Stimulated activated CD4-positive, alpha-beta T cell treated with anti-CD3 and anti-CD28 coated beads, Interleukin-2, amount 100 ng/mL, for 48 hours (primary cell): ENCODE measurements at regions not wholly inside any gene's neighbourhood (a gene's known extent, or its start where the extent isn't known, plus 50 kb on each side); places are given as distances from the start of the nearest gene placed in this dataset.

Source experiments
- DNase-seq, 2 donors: peaks; one replicate each; pipeline ENCODE4 v3.0.0-alpha.2; 2020

DNA sequence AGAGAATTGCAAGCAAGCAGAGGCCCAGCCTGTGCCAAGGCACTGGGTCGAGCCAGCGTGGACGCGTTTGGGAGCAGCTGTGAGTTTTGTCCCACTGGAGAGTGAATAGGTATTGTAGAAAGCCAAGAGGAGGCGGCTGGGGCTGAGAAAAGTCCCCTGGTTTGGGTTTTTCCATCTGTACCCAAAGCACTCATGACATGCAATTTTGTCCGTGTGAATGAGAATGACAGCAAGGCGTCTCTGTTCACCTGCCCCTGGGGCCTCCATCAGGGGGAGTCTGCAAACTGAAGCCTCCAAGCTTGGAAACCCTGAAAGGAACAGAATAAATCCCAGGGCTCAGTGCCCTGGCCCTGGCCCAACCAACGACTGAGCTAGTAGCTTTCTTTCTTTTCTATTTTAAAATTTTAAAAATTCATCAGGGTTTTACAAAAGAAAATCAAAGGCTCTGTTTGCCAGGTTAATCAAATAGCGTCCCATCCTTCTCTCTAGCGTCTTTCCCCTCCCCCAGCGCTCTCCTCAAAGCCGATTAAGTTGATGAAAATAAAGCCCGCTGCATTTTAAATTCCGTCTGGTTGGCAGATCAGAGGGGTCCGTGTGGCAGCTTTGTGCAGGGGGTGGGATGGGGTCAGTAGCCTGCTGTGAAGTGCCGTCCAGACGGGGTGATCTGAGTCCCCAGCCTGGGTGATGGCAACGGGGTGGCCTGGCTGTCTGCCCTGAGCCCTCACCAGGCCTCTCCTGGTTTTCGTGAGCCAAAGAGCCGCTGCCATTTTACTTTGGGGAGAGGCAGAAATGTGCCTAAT, 171.0 kb downstream of the KATNIP start:
- no peak for DNase-seq

DNA sequence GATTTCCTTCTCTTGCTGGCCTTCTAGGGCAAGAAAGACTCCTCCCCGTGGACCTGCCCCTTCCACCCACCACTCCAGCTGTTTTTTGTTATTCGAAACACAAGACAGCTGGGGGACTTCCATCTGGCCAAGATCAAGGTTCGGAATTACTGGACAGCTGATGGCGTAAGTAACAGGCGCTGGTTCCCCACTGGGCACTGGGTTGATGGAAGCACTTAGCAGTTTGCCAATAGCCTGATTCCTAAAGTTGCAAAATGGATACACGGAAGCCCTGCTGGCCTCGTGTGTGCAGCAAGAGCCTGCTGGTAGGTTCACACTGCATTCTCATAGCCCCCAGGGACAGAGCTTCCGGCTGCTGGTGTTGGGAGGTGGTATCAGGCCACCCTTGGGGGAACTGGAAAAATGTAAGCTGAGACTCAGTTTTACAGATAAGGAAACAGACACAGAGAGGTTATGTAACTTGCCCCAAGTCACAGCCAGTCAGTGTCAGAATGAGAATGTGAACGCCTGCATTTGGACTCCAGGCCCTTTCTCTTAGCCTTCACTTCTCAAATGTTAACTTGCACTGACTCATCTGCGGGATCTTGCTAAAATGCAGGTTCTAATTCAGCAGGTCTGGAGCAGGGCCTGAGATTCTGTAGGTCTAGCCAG, 171.7 kb downstream of the KATNIP start:
- DNase-seq = no peak

DNA sequence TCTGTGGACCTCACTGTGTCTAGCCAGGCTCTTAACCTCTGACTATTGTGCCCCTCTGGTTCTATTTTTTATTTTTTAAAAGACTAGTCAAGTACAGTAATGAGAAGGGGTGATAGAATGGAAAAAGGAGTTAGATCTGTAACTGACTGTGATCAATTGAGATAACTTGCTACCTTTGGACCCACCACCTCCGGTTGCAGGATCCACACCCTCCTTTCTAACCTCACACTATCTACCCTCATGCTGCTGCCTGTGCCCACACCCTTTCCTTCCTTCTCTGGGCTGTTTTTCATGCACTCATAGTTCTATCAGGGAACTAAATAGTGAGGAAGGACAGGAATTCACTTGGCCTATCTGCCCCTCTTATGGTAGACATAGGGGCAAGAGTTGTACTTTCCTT, 172.3 kb downstream of the KATNIP start:
- DNase-seq = no peak

DNA sequence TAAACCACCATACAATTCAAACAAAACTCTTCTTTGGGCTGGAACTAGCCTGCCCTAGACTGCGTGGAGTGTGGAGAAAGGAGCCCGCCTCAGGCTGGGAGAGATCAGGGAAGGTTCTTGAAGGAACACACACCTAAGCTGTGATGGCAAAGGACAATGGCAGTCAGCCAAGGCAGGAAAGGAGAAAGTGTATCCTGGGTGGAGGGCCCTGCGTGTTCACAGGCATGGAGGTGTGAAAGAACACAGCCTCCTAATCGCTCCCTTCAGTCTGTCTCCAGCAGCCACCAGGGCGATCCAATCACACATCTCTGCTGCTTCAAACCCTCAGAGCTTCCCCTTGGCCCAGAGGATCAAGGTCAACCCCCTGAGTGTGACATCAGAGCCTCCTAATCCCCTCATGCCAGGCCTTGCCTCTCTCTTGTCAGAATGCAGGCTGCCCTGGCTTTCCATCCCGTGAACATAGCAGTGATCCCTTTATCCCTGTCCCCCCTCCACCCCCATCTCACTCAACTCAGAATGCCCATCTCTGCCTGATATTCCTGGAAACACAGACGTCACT, 173.0 kb downstream of the KATNIP start:
- DNase-seq = no peak

DNA sequence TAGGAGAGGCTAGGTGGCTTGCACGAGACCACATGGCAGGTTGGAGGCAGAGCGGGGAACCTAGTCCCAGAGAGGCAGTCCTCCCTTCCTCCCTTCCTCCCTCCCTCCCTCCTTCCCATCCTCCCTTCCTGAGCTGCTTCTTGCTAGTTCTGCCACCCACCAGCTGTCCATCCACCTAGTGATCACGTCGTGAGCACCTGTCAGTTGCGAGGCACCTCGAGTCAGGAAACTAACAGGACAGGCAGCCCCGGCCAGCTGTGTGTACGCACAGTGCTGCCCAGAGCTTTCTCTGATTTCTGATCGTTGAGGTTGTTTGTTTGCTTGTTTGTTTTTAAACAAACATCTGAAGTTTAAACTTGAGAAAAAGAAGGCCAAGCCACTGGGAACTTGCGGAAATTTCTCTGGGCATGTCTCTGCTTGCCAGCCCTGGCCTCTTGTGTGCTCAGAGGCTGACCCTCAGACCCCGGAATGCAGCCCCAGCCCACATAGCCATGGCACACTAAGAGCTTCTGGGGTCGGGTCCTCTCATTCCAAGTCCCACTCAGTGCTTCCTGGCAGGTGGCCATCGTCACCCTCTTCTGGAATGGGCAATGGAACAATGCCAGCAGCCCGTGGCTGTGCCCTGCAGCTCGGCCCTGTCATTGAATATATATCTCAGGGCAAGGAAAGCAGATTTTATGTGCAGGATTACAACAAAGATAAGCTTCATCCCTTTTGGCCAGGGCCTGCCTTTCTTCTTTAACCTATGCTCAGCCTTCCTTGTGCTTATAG, 174.0 kb downstream of the KATNIP start:
- DNase-seq = no peak

DNA sequence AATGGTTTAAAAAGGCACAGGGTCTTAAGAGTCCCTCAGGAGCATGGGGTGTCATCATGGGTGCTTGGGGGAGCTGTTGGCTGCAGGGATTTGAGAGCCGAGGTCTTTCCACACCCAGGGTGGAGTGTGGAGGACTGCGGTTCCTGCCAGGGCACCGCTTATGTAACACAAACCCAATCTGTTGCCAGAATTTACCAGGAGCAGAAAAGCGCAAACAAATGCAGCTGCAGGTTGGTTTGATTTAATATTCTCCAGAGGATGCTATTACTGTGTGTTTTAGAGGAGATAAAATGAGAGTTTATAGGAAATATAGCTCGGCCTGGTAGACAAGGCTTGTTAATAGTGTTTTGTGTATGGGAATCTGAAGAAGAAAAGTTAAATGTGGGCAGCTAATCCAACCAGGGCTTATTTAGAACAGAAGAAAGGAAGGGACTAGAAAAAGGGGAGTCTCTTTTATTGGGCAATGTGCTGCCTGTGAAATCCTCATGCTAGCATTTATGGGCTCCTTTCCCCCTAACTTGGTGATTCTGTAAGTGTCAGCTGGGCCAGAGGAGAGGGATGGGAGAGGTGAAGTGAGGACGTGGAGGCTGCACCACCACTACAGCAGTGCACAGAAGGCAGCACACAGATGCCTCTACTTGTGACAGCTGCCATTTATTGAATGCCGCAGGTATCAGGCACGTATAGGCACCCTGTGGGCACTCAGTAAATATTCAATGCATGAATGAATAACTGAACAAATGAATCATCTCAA, 174.7 kb downstream of the KATNIP start:
- DNase-seq = no peak

DNA sequence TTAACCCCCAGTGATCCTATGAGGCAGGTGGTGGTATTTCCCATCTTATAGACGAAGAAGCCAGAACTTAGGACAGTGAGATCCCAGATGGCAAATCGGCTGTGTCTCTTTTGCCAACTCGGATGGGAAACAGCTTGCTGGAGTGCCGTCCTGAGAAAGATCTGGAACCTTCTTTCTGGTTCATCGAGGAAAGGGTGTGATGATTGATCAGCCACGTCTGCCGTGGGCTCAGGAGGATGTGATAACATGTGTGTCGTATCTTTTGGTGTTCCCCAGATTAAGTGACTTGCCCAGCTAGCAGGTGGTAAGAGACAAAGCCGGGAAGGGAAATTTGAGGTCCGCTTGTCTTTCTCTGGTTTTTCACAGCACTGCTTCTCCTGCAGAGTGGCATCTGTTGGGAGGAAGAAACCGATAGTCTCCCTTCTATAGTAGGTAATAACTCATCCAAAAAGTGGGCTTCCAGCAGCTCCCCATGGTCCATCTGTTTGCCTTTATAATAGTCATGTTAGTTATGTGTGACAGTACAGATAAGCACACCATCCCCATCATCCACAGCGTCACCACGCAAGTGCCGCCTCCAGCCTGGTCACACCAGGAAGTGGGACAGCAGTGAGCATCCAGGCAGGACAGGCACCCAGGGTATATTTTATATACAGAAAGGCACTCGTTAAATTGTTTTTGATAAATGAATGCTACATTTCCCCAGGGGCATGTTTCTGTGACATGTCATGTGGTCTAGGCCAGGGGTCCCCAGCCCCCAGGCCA, 175.5 kb downstream of the KATNIP start:
- no peak for DNase-seq

DNA sequence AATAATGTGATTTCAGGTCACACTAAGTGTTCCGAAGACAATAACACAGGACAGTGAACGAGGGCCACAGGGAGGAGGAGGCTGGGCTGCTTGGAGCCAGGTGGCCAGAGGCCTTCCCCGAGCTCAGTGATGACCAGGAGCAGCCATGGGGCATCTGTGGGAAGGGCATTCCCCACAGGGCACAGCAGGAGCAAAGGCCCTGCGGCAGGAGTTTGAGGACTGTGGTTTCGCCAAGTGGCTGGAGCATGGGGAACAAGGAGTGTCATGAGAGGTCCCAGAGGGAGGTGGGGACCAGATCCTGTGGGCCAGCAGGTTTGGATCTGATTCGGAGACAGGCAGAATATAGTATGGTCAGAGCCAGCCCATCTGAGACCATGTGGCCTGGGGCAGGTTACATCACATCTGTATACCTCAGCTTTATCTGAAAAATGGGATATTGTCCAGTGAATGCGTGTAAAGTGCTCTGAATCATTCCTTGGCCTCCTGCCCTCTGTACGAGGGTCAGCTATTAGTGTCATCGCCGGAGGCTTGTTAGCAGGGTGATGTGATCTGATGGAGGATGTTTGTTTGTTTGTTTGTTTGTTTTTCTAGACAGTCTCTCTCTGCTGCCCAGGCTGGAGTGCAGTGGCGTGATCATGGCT, 176.8 kb downstream of the KATNIP start:
- no peak for DNase-seq

DNA sequence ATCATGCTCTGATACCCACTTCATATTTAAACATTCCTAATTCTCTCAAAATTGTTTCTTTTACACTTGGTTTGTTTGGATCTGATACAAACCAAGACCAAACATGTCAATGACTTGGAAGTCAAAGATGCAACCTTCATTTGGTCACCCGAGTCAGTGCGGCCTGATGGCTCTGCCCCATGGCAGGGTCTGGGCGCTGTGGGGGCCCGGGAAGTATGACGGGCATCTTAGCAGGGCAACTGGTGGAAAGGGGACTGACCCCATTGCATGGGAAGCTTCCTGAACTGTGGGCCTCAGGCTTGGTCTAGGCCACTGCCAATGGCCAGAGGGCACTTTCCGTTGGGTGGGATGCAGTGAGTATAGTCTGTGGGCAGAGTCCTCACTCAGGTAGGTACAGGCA, 178.0 kb downstream of the KATNIP start:
- DNase-seq = no peak

DNA sequence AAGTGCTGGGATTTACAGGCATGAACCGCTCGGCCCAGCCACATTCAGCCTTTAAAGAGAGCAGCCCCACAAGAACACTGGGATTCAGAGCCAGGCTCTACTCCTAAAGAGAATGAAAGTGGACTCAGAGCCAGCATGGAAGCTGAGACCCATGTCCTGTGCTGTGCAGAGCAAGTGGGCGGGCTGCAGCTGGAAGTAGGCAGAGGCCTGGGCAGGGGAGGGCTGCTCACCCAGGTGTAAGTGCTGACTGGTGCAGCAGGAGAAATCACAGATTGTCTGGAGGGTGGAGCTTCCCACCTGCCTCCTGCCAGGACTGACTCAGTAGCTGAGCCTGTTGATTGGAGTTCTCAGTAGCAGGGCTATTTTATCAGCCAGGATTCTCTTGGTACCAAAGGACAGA, 178.7 kb downstream of the KATNIP start:
- DNase-seq = no peak

DNA sequence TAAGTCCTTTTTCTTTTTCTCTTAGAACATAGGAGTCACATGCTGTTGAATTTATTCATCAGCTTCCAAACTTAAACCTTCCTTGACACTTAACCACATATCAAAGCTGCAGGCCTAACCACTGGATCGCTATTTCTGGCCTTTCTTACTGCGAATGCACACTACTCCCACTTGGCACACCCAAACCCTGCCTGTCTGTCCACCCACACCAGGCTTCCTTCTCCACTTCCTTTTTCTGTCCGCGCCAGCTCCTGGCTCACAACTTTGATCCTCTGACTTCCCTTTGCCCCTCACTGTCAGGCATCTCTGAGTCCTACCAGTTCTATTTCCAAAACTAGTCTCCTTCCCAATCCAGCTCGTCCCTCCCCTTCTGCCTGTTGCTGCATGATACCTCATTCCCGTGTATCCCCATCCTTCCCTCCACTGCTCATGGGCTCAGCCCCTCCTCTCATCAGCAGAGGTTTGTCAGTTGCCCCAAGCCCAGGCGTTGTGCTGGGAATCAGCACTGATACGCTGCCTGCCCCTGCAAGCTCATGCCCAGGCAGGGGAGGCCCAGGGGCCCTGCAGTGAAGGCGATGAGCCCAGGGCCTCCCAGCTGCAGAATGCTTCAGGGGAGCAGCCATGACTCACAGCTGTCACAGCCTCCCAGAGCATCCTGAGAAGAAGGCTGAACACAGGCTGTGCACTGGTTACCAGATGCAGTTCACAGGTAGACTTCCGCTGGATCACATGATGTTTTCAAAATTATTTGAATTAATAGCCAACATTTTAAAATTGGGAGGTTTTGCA, 179.8 kb downstream of the KATNIP start:
- no peak for DNase-seq

DNA sequence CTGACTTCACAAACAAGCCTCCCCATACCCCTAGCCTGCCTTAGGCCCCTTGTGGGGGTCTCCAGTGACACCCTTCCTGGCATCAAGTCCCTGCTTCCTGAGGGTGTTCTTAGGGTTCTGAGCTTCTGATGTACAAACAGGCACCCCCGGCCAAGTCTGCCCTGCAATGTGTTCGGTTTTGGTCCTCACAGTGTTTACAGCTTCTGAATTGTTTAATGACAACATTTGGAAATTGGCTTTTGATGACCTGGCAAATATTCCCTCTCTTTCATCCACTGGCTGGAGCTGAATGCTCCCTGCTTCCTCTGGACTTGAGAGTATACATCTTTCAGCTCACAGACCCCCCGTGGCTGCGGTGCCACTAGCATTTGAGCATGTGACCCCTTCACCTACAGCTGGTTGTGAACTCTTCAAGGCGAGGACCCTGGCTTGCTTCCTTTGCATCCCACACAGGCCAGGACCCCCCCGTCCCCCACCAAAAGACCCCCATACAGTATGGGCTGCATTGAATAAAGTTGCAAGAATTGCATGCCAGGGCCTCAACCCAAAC, 180.8 kb downstream of the KATNIP start:
- no peak for DNase-seq

DNA sequence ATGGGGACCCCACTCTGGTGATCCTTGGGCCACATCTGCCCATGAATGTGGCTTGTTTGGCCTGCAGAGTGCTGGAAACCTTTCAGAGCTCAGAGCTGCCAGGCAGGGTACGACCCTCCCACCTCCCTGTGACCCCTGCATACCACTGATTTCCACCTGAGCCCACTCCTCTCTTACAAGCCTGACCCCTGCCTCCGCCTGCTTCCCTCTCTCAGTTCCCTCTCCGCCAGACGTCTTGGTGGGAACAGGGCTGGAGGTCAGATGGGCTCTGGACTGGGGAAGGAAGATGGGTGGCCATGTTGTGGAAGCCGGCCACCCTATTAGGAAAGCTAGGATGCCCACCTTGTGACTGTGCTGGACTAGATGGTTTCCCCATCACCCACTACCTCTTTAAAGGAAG, 185.1 kb downstream of the KATNIP start:
- DNase-seq = no peak

DNA sequence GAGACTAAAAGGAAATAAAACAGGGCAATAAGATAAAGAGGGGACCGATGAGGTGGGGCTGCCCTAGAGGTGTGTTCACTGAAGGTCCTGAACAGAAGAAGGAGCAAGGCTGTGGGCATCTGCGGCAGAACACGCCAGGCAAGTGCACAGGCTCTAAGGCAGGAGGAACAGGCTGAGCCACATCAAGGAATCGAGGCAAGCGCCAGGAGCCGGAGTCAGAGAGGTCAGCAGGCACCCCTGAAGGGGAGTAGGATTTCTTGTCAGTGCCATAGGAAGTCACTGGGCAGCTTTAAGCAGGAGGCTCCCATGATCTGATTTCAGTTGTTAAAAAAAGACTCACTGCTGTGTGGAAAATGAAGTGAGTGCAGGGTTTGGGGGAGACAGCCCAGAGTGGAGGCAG, 186.5 kb downstream of the KATNIP start:
- DNase-seq = no peak

DNA sequence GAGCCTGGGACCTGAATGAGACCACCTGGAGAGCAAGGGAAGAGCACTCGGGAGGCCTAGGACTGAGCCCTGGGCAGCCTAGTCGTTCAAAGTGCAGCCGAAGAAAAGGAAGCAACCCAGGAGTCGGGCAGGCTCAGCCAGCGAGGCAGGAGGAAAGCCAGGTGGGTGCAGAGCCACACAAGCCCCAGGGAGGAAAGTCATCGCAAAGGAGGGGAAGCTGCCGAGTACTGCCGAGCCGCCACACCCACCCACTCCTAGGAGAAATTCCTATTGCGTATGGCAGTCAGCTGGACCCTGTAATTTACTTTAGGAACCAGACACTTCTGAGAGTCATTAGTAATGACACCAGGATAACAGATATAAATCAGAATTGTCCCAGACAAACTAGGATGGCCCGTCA, 187.6 kb downstream of the KATNIP start:
- DNase-seq = no peak
